ENCODE measurements at regions not wholly inside any gene's neighbourhood (a gene's known extent, or its start where the extent isn't known, plus 50 kb on each side); places are given as distances from the start of the nearest gene placed in this dataset.

- DNase-seq (ENCODE audit: insufficient read length, low spot score) (no peak), FAIRE-seq (no peak)
- TF ChIP-seq PAX5 (IDR thresholded peaks at IDR 0.05; ENCODE audit: insufficient read depth, low read length, severe bottlenecking) (no peak), POLR2A (IDR thresholded peaks at IDR 0.05; ENCODE audit: low read depth, low read length) (no peak), POU2F2 (IDR thresholded peaks at IDR 0.05; ENCODE audit: low read depth, low read length) (no peak), SPI1 (IDR thresholded peaks at IDR 0.05; ENCODE audit: low read depth, low read length) (no peak), TAF1 (IDR thresholded peaks at IDR 0.05; ENCODE audit: low read depth, low read length) (no peak), POLR2AphosphoS5 (IDR thresholded peaks at IDR 0.05; ENCODE audit: low read depth, low read length) (no peak)
Observed at GRCh38 chr14:56378475-56378877, 201.1 kb upstream of the TMEM260 start.

- FAIRE-seq (no peak), DNase-seq (ENCODE audit: insufficient read length, low spot score) (no peak)
- no peak for TF ChIP-seq SPI1 (IDR thresholded peaks at IDR 0.05; ENCODE audit: low read depth, low read length)
Observed at GRCh38 chr14:56379956-56380355, 199.6 kb upstream of the TMEM260 start.

- DNase-seq (ENCODE audit: insufficient read length, low spot score) (no peak), FAIRE-seq (no peak)
- TF ChIP-seq POLR2AphosphoS5 (IDR thresholded peaks at IDR 0.05; ENCODE audit: low read depth, low read length) = no peak
- TF ChIP-seq SPI1 (IDR thresholded peaks at IDR 0.05; ENCODE audit: low read depth, low read length) = no peak
- TF ChIP-seq TAF1 (IDR thresholded peaks at IDR 0.05; ENCODE audit: low read depth, low read length) = no peak
- TF ChIP-seq POLR2A (IDR thresholded peaks at IDR 0.05; ENCODE audit: low read depth, low read length) = no peak
- no peak for TF ChIP-seq POU2F2 (IDR thresholded peaks at IDR 0.05; ENCODE audit: low read depth, low read length)
- no peak for TF ChIP-seq PAX5 (IDR thresholded peaks at IDR 0.05; ENCODE audit: insufficient read depth, low read length, severe bottlenecking)
Observed at GRCh38 chr14:56386024-56386423, 193.6 kb upstream of the TMEM260 start.

- TF ChIP-seq PAX5 (IDR thresholded peaks at IDR 0.05; ENCODE audit: insufficient read depth, low read length, severe bottlenecking) (no peak), POLR2AphosphoS5 (IDR thresholded peaks at IDR 0.05; ENCODE audit: low read depth, low read length) (no peak), POU2F2 (IDR thresholded peaks at IDR 0.05; ENCODE audit: low read depth, low read length) (no peak), TAF1 (IDR thresholded peaks at IDR 0.05; ENCODE audit: low read depth, low read length) (no peak), POLR2A (IDR thresholded peaks at IDR 0.05; ENCODE audit: low read depth, low read length) (no peak), SPI1 (IDR thresholded peaks at IDR 0.05; ENCODE audit: low read depth, low read length) (no peak)
- FAIRE-seq = no peak
- DNase-seq (ENCODE audit: insufficient read length, low spot score) = no peak
Observed at GRCh38 chr14:56390859-56391258, 188.7 kb upstream of the TMEM260 start.

- FAIRE-seq = no peak
- DNase-seq (ENCODE audit: insufficient read length, low spot score) = no peak
- TF ChIP-seq TAF1 (IDR thresholded peaks at IDR 0.05; ENCODE audit: low read depth, low read length) (no peak), PAX5 (IDR thresholded peaks at IDR 0.05; ENCODE audit: insufficient read depth, low read length, severe bottlenecking) (no peak), POU2F2 (IDR thresholded peaks at IDR 0.05; ENCODE audit: low read depth, low read length) (no peak), POLR2A (IDR thresholded peaks at IDR 0.05; ENCODE audit: low read depth, low read length) (no peak), POLR2AphosphoS5 (IDR thresholded peaks at IDR 0.05; ENCODE audit: low read depth, low read length) (no peak), SPI1 (IDR thresholded peaks at IDR 0.05; ENCODE audit: low read depth, low read length) (no peak)
Observed at GRCh38 chr14:56394826-56395530, 184.6 kb upstream of the TMEM260 start.

- DNase-seq (ENCODE audit: insufficient read length, low spot score) = no peak
- TF ChIP-seq SPI1 (IDR thresholded peaks at IDR 0.05; ENCODE audit: low read depth, low read length) (no peak), PAX5 (IDR thresholded peaks at IDR 0.05; ENCODE audit: insufficient read depth, low read length, severe bottlenecking) (no peak), POLR2AphosphoS5 (IDR thresholded peaks at IDR 0.05; ENCODE audit: low read depth, low read length) (no peak), POLR2A (IDR thresholded peaks at IDR 0.05; ENCODE audit: low read depth, low read length) (no peak), TAF1 (IDR thresholded peaks at IDR 0.05; ENCODE audit: low read depth, low read length) (no peak), POU2F2 (IDR thresholded peaks at IDR 0.05; ENCODE audit: low read depth, low read length) (no peak)
- no peak for FAIRE-seq
Observed at GRCh38 chr14:56400109-56400825, 179.3 kb upstream of the TMEM260 start.

- TF ChIP-seq POLR2A (IDR thresholded peaks at IDR 0.05; ENCODE audit: low read depth, low read length) = no peak
- TF ChIP-seq POLR2AphosphoS5 (IDR thresholded peaks at IDR 0.05; ENCODE audit: low read depth, low read length) = no peak
- TF ChIP-seq TAF1 (IDR thresholded peaks at IDR 0.05; ENCODE audit: low read depth, low read length) = no peak
- DNase-seq (ENCODE audit: insufficient read length, low spot score) (no peak), FAIRE-seq (no peak)
Observed at GRCh38 chr14:56412468-56413434, 166.8 kb upstream of the TMEM260 start.

GRCh38 chr14:56413721-56414120, 165.9 kb upstream of the TMEM260 start:
- TF ChIP-seq TAF1 (IDR thresholded peaks at IDR 0.05; ENCODE audit: low read depth, low read length) (no peak), POU2F2 (IDR thresholded peaks at IDR 0.05; ENCODE audit: low read depth, low read length) (no peak), POLR2A (IDR thresholded peaks at IDR 0.05; ENCODE audit: low read depth, low read length) (no peak), SPI1 (IDR thresholded peaks at IDR 0.05; ENCODE audit: low read depth, low read length) (no peak), PAX5 (IDR thresholded peaks at IDR 0.05; ENCODE audit: insufficient read depth, low read length, severe bottlenecking) (no peak), POLR2AphosphoS5 (IDR thresholded peaks at IDR 0.05; ENCODE audit: low read depth, low read length) (no peak)
- FAIRE-seq = no peak
- no peak for DNase-seq (ENCODE audit: insufficient read length, low spot score)

GRCh38 chr14:56414236-56414635, 165.4 kb upstream of the TMEM260 start:
- no peak for DNase-seq (ENCODE audit: insufficient read length, low spot score)
- TF ChIP-seq POLR2A (IDR thresholded peaks at IDR 0.05; ENCODE audit: low read depth, low read length) (no peak), PAX5 (IDR thresholded peaks at IDR 0.05; ENCODE audit: insufficient read depth, low read length, severe bottlenecking) (no peak), TAF1 (IDR thresholded peaks at IDR 0.05; ENCODE audit: low read depth, low read length) (no peak), POU2F2 (IDR thresholded peaks at IDR 0.05; ENCODE audit: low read depth, low read length) (no peak), SPI1 (IDR thresholded peaks at IDR 0.05; ENCODE audit: low read depth, low read length) (no peak), POLR2AphosphoS5 (IDR thresholded peaks at IDR 0.05; ENCODE audit: low read depth, low read length) (no peak)
- no peak for FAIRE-seq
